GM21825 (cell line): ENCODE measurements at regions not wholly inside any gene's neighbourhood (a gene's known extent, or its start where the extent isn't known, plus 50 kb on each side); places are given as distances from the start of the nearest gene placed in this dataset.
"Not testable (repeated sequence)": the region's sequence is repeated elsewhere in the genome, so short reads cannot be mapped to it uniquely, and the experiment has no call there.

ENCODE experiments used
- ATAC-seq: cut with Tn5 transposase; IDR thresholded peaks from one replicate; pipeline ENCODE4 v1.9.1; 2021; ENCODE audit warnings: mild to moderate bottlenecking, moderate library complexity; ENCODE audit not compliant: unreplicated experiment

GRCh38 chr6:68239034-68239433 lies 396.0 kb upstream of the ADGRB3 start:
- no peak for ATAC-seq

DNA sequence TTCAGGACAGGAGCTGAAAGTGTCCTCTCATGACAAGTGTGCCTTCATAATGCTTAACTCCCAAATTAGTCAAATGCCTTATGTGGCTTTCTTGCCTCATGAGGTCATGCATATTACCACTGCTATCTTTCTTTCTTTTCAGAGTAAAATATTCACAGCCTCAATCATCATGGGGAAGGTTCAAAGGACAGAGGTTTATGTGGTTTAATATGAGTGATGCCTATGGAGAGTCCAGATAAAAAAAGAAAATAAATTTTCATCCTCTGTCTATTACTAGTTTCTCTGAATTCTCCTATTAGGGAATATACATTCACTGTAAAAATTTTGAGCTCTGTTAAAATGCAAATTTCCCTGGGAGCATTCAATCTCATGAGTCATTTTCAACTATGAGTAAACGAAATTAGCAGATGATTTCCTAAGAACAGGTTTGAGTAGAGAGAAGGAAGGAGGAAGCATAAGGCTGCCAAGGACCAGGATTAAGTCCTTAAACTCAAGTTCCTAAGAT lies 396.9 kb upstream of the ADGRB3 start:
- ATAC-seq: peak; percentile 64

DNA sequence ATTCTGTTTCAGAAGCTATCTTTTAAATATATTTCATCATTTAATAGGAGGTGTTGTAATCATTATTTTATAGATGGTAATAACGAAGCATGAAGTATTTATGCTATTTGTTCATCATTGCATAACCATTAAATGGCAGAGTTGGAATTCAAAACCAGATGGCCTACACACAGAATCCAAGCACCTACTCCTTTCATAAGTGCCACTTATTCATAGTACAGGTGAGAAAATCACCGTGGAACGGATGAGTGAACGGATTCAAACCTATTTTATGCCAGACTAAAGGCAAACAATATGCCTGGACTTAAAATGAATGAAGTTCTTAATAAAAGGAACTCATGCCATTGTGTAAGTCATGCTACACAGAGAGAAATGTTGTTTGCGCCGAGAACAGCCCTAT lies 397.9 kb upstream of the ADGRB3 start:
- no peak for ATAC-seq

- peak; percentile 35 for ATAC-seq
These were observed 399.7 kb upstream of the ADGRB3 start for GRCh38 chr6:68235326-68235784.

DNA sequence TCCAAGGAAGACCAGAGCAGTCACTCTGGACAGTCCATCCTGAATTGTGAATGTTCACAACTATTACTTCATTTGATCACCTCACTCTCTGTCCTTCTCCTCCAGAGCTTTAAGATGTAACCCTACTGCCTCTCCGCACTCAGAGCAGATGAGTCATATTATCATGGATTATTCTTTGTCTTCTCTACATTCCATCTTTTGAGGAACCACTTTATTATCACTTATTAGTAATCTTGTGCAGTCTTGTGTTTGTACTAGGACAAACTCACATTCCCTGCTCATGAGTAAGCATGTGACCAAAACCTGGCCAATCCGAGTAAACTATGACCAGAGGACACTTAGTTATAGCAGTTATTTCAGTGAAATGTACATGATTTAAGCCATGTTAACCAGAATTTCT lies 401.5 kb upstream of the ADGRB3 start:
- no peak for ATAC-seq

GRCh38 chr6:68229566-68229965 lies 405.5 kb upstream of the ADGRB3 start:
- no peak for ATAC-seq

DNA sequence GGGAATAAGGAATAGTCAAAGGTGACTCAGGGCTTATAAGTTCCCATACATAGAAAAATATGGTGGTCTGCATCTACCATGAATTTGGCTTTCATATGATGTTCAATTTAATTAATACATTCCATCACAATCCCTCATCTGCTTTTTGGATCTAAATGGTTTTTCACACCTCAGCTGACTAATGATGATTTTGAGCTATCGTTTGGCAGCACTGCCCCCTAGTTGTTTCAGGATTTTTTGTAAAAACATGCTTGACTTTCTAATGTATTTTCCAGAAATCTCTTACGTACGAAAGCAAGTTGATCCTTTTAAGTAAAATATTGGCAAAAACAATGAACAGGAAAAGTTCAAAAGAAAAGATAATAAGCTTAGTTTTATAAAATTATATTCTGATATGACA lies 408.6 kb upstream of the ADGRB3 start:
- no peak for ATAC-seq

DNA sequence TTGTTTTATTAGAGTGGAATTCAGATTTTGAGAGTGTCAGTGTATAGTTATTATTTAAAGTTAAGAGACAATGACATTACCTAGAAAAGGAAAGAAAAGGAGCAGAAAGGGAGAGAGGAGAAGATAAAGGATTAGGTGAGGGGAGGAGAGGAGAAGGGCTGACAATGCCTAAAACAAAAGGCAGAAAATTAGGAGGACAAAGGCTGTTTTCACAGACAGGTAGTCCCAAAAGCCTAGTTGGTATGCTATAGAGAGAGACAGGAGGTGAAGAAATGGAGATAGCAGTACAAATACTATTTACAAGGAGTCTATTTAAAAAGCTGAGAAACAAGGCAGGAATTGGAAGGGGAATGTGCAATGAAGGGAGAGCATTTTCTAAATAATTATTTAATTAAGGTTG lies 409.4 kb upstream of the ADGRB3 start:
- ATAC-seq: no peak

DNA sequence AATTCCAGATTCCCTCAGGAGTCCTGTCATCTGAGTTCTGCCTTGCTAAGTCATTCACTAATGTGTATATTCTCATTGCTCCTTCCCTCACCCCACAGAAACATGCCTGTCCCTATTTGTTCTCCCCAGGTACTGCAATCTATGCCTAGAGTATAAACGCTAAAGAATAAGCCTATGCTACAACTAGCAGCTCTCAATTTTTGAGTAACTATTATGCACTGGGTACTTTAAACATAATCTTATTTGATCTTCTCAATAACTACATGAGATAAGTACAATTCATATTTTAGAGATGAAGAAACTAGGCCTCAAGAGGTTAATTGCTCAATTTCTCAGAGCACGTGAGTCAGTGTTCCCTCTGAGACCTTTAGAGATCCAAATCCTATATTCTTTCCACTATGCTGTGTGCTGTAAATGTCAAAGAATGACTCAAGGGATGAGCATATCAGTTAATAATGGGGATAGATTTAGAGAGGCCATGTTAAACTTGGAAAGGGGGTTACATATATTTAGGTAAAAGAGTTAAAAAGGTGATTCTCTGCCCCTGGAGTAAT lies 423.8 kb upstream of the ADGRB3 start:
- no peak for ATAC-seq

DNA sequence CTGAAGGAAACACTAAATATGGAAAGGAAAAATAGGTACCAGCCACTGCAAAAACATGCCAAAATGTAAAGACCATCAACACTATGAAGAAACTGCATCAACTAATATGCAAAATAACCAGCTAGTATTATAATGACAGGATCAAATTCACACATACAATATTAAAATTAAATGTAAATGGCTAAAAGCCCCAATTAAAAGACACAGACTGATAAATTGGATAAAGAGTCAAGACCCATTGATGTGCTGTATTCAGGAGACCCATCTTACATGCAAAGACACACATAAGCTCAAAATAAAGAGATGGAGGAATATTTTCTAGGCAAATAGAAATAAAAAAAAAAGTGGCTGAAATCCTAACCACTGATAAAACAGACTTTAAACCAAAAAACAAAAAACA lies 427.5 kb upstream of the ADGRB3 start:
- ATAC-seq: not testable (repeated sequence)

GRCh38 chr6:68200929-68201328 lies 434.2 kb upstream of the ADGRB3 start:
- no peak for ATAC-seq

GRCh38 chr6:68197356-68197755 lies 437.7 kb upstream of the ADGRB3 start:
- no peak for ATAC-seq

- ATAC-seq: no peak
These were observed 438.4 kb upstream of the ADGRB3 start for GRCh38 chr6:68196645-68197044.

DNA sequence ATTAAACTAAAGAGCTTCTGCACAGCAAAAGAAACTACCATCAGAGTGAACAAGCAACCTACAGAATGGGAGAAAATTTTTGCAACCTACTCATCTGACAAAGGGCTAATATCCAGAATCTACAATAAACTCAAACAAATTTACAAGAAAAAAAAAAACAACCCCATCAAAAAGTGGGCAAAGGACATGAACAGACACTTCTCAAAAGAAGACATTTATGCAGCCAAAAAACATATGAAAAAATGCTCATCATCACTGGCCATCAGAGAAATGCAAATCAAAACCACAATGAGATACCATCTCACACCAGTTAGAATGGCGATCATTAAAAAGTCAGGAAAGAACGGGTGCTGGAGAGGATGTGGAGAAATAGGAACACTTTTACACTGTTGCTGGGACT lies 439.3 kb upstream of the ADGRB3 start:
- not testable (repeated sequence) for ATAC-seq

DNA sequence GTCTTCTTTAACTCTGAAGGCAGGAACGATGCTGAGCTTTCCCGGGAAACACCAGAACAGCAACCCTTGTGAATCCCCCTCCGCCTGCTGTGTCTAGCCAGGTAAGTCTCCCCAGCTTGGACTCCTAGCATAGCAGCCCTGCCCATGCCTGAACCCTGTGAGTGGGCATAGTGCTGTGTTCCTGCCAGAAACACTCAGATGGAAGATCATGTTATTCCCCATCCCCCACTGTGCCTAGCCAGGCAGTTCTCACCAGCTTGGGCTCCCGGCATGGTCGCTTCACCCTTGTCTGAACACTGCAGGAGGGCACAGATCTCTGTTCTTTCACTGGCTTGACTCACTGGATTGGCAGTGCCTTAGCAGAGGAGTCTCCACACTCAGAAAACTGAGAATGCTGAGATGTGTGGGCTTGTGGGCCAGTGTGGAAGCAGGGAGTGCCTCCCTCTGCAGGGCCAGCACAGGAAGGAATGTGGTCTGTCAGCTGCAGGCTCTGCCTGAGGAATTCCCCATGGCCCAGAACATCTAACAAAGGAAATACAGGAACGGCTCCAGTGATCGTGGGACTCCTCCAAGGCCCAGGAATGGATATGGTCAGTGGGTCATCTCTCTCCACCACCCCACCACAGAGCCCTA lies 440.1 kb upstream of the ADGRB3 start:
- ATAC-seq: no peak

GRCh38 chr6:68192988-68193387 lies 442.1 kb upstream of the ADGRB3 start:
- ATAC-seq: no peak

DNA sequence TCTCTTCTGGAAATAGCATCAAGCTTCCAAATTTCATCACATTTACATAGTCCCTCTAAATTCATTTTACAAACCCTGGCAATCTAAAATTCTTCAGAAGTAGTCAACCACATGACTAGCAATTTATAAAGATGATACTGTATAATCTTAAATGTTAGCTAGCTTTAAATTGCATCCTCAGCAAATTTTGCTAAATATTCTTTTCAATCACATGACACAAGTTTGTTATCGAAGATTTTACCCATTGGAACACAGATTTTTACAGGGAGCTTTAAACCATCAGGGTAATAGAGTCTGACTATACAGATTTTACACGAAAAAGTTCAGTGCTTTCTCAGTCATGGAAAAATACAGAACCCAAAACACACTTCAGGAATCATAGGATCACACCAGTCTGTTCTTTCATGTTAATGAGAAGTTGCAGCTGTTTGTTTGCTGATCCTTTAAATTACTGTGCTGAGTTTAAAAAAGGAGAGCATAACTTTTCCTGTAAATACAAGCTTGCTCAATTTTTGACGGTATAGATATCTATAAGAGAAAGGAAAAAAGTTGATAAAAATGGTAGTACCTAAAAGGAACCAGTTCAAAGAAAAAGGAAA lies 445.8 kb upstream of the ADGRB3 start:
- ATAC-seq: no peak

DNA sequence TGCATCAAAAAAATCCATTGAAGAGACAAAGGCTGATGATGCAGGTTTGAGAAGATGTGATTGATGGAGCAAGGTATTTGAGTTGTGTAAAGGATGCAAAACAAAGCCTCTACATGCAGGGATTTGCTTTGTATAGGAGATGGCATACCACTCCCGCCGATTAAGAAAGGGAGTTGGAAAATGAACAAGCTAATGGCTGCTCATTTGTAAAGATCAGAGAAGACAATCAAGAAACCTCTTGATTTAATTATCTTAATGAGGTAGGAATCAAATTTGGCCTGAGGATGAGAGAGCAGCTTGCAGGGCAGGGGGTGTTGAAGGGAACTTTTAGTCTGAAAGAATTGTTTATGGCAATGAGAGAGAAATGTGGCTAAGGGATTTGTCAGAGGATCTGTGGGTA lies 448.2 kb upstream of the ADGRB3 start:
- no peak for ATAC-seq

DNA sequence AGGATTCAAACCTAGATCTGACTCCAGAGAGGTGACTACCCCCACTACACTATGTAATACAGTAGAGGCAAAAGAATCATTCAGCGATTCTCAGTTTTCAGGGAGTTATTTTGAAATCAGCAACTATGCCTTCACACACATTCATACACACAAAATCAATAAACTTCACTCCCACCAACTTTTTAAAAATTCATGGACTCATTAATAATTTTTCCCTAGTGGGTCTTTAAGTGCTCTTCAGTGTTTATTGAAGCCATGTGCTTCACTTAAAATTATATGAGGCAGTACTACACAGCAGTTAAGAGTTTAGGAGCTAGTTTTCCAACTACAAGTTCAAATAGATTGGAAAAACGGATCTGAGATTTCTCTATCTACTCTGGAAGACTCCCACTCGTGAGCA lies 452.7 kb upstream of the ADGRB3 start:
- no peak for ATAC-seq

DNA sequence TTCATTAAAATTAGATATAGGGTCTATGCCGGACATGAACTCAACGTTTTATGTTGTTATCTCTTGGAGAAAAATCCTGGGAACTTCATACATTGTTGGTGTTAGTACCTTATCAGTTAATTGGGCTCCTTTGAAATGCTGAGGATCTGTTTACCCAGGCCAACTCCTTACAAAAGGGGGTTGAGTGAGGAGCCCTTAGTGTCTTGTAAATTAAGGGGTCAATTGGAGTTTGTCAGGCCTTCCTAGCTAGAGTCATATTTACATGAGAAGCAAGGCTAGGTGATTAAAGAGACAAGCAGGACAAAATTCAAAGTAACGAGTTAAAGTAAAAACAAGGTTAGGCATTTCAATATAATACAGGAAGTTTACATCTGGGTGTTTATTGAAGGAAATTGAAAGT lies 454.1 kb upstream of the ADGRB3 start:
- not testable (repeated sequence) for ATAC-seq

DNA sequence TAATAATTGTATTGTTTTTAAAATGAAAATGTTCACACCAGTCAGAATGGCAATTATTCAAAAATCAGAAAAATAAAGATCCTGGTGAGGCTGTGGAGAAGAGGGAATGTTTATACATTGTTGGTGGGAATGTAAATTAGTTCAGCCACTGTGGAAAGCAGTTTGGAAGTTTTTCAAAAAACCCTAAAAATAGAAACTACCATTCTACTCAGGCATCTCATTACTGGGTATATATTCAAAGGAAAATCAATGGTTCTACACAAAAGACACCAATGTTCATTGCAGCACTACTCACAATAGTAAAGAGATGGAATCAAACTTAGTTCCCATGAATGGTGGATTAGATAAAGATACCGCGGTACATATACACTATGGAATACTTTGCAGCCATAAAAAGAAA lies 461.5 kb upstream of the ADGRB3 start:
- no peak for ATAC-seq

- no peak for ATAC-seq
These were observed 465.2 kb upstream of the ADGRB3 start for GRCh38 chr6:68169922-68170321.
